HG03521 (cell line): ENCODE measurements at regions not wholly inside any gene's neighbourhood (a gene's known extent, or its start where the extent isn't known, plus 50 kb on each side); places are given as distances from the start of the nearest gene placed in this dataset.
"Not testable (repeated sequence)": the region's sequence is repeated elsewhere in the genome, so short reads cannot be mapped to it uniquely, and the experiment has no call there.

Source experiments
- ATAC-seq: cut with Tn5 transposase; IDR thresholded peaks from one replicate; pipeline ENCODE4 v1.9.1; 2021; ENCODE audit warnings: mild to moderate bottlenecking, moderate library complexity; ENCODE audit not compliant: unreplicated experiment

GRCh38 chr5:105172918-105173317 is 1610.3 kb upstream of the NUDT12 start:
- no peak for ATAC-seq

GRCh38 chr5:105168806-105169205 is 1606.2 kb upstream of the NUDT12 start:
- ATAC-seq, result no peak

GRCh38 chr5:105167092-105167491 is 1604.5 kb upstream of the NUDT12 start:
- ATAC-seq, result no peak

- ATAC-seq, result no peak
These were observed 1601.0 kb upstream of the NUDT12 start for GRCh38 chr5:105163547-105163946.

- not testable (repeated sequence) for ATAC-seq
These were observed 1600.0 kb upstream of the NUDT12 start for GRCh38 chr5:105162557-105162956.

GRCh38 chr5:105158526-105158925 is 1595.9 kb upstream of the NUDT12 start:
- ATAC-seq, result no peak

- ATAC-seq, result no peak
These were observed 1587.7 kb upstream of the NUDT12 start for GRCh38 chr5:105150323-105150722.

GRCh38 chr5:105146867-105147266 is 1584.3 kb upstream of the NUDT12 start:
- ATAC-seq, result no peak

GRCh38 chr5:105145152-105145551 is 1582.6 kb upstream of the NUDT12 start:
- no peak for ATAC-seq

- ATAC-seq, result no peak
These were observed 1571.7 kb upstream of the NUDT12 start for GRCh38 chr5:105134328-105134727.

GRCh38 chr5:105133087-105133486 is 1570.5 kb upstream of the NUDT12 start:
- no peak for ATAC-seq

GRCh38 chr5:105132581-105132980 is 1570.0 kb upstream of the NUDT12 start:
- no peak for ATAC-seq

- ATAC-seq, result no peak
These were observed 1568.5 kb upstream of the NUDT12 start for GRCh38 chr5:105131045-105131444.

- ATAC-seq, result no peak
These were observed 1539.0 kb upstream of the NUDT12 start for GRCh38 chr5:105101577-105101976.

- ATAC-seq, result no peak
These were observed 1526.4 kb upstream of the NUDT12 start for GRCh38 chr5:105088961-105089360.

GRCh38 chr5:105088102-105088501 is 1525.5 kb upstream of the NUDT12 start:
- ATAC-seq, result no peak

- ATAC-seq, result no peak
These were observed 1495.3 kb upstream of the NUDT12 start for GRCh38 chr5:105057893-105058292.

- no peak for ATAC-seq
These were observed 1494.4 kb upstream of the NUDT12 start for GRCh38 chr5:105057001-105057436.

- no peak for ATAC-seq
These were observed 1491.8 kb upstream of the NUDT12 start for GRCh38 chr5:105054406-105054805.

GRCh38 chr5:105042623-105043022 is 1480.0 kb upstream of the NUDT12 start:
- ATAC-seq, result no peak

- not testable (repeated sequence) for ATAC-seq
These were observed 1474.2 kb upstream of the NUDT12 start for GRCh38 chr5:105036814-105037213.

GRCh38 chr5:105034401-105034763 is 1471.8 kb upstream of the NUDT12 start:
- no peak for ATAC-seq

GRCh38 chr5:105033637-105034400 is 1471.2 kb upstream of the NUDT12 start:
- ATAC-seq, result no peak
